Neural cell (in vitro differentiated cells): ENCODE measurements at regions not wholly inside any gene's neighbourhood (a gene's known extent, or its start where the extent isn't known, plus 50 kb on each side); places are given as distances from the start of the nearest gene placed in this dataset.

ENCODE experiments used
- H2AFZ ChIP-seq: fragments of 200-600, 300-800 bp; sonication (generic), shearing (Covaris generic); 2 replicates; pipeline ENCODE4 v1.6.0; 2014; ENCODE audit warnings: low read depth, mild to moderate bottlenecking, antibody characterized with exemption, low read length, moderate library complexity
- H3F3A ChIP-seq: fragments of 200-600 bp; shearing (Covaris generic); 2 replicates; pipeline ENCODE4 v1.6.1; 2016; ENCODE audit warnings: mild to moderate bottlenecking, moderate library complexity, mixed read lengths, antibody characterized with exemption, low read length; ENCODE audit not compliant: insufficient read depth, poor library complexity, severe bottlenecking
- H3K27ac ChIP-seq: fragments of 200-600, 300-800 bp; sonication (generic), shearing (Covaris generic); 2 replicates; pipeline ENCODE4 v1.5.1; 2014; ENCODE audit warnings: mild to moderate bottlenecking, low read length, moderate library complexity
- H3K27me3 ChIP-seq: fragments of 300-800, 200-600 bp; sonication (generic), shearing (Covaris generic); 2 replicates; pipeline ENCODE4 v1.6.0; 2014; ENCODE audit warnings: mild to moderate bottlenecking, low read depth, low read length, moderate library complexity; ENCODE audit not compliant: insufficient read depth
- H3K36me3 ChIP-seq: fragments of 300-800, 200-600 bp; sonication (generic), shearing (Covaris generic); 2 replicates; pipeline ENCODE4 v1.5.1; 2014; ENCODE audit warnings: mild to moderate bottlenecking, antibody characterized with exemption, low read length, moderate library complexity; ENCODE audit not compliant: insufficient read depth
- H3K4me2 ChIP-seq: fragments of 300-800, 200-600 bp; sonication (generic), shearing (Covaris generic); 2 replicates; pipeline ENCODE4 v1.6.0; 2014; ENCODE audit warnings: mild to moderate bottlenecking, low read length
- H3K4me3 ChIP-seq: fragments of 300-800, 200-600 bp; sonication (generic), shearing (Covaris generic); 2 replicates; pipeline ENCODE4 v1.5.1; 2014; ENCODE audit warnings: mild to moderate bottlenecking, low read length, moderate library complexity
- H3K79me2 ChIP-seq: fragments of 200-600 bp; shearing (Covaris generic); replicated peaks from 2 replicates; pipeline ENCODE4 v1.6.0; 2014; ENCODE audit warnings: mild to moderate bottlenecking, low read length, moderate library complexity; ENCODE audit not compliant: insufficient read depth
- H3K9ac ChIP-seq: fragments of 300-800, 200-600 bp; sonication (generic), shearing (Covaris generic); 2 replicates; pipeline ENCODE4 v1.6.1; 2016; ENCODE audit warnings: mild to moderate bottlenecking, low read length, mixed read lengths
- H3K9me2 ChIP-seq: fragments of 200-600 bp; shearing (Covaris generic); 2 replicates; pipeline ENCODE4 v1.6.1; 2016; ENCODE audit warnings: mild to moderate bottlenecking, low read length, mixed read lengths; ENCODE audit not compliant: insufficient read depth
- H3K9me3 ChIP-seq: fragments of 200-600, 300-800 bp; sonication (generic), shearing (Covaris generic); 2 replicates; pipeline ENCODE4 v1.6.1; 2016; ENCODE audit warnings: mild to moderate bottlenecking, mixed run types, low read length, moderate library complexity, mixed read lengths
- H4K20me1 ChIP-seq: fragments of 200-600 bp; shearing (Covaris generic); 2 replicates; pipeline ENCODE4 v1.6.1; 2016; ENCODE audit warnings: mild to moderate bottlenecking, mixed run types; ENCODE audit not compliant: insufficient read depth
- EP300 ChIP-seq: fragments of 450-650 bp; conservative IDR thresholded peaks from 2 replicates; pipeline ENCODE4 v1.6.1; 2014; ENCODE audit warnings: antibody characterized with exemption, mild to moderate bottlenecking, moderate library complexity; ENCODE audit not compliant: poor library complexity, severe bottlenecking
- EZH2 ChIP-seq: fragments of 200-600, 300-800 bp; shearing (Covaris generic), sonication (generic); IDR thresholded peaks from 2 replicates; pipeline ENCODE4 v1.6.1; 2014; ENCODE audit warnings: antibody characterized with exemption, low read length, borderline replicate concordance, mild to moderate bottlenecking; ENCODE audit not compliant: insufficient read depth, poor library complexity, severe bottlenecking
- MXI1 ChIP-seq: fragments of 450-650 bp; conservative IDR thresholded peaks from 2 replicates; pipeline ENCODE4 v1.6.1; 2014; ENCODE audit warnings: antibody characterized with exemption, mild to moderate bottlenecking; ENCODE audit not compliant: poor library complexity, severe bottlenecking
- POLR2AphosphoS5 ChIP-seq: IDR thresholded peaks from 2 replicates; pipeline ENCODE4 v1.6.1; 2012
- RAD21 ChIP-seq: fragments of 450-650 bp; conservative IDR thresholded peaks from 2 replicates; pipeline ENCODE4 v1.6.1; 2014; ENCODE audit warnings: antibody characterized with exemption, mild to moderate bottlenecking, moderate library complexity
- SMC3 ChIP-seq: fragments of 450-650 bp; conservative IDR thresholded peaks from 2 replicates; pipeline ENCODE4 v1.6.1; 2014; ENCODE audit warnings: antibody characterized with exemption, mild to moderate bottlenecking, moderate library complexity; ENCODE audit not compliant: poor library complexity
- TAF1 ChIP-seq: IDR thresholded peaks from 2 replicates; pipeline ENCODE4 v1.6.1; 2012; ENCODE audit warnings: low read depth
- TF ChIP-seq, protein P1 (sequence below): IDR thresholded peaks from 2 replicates; pipeline ENCODE4 v1.6.1; 2012; ENCODE audit warnings: borderline replicate concordance
- TF ChIP-seq, protein P2 (sequence below): fragments of 450-650 bp; IDR thresholded peaks from 2 replicates; pipeline ENCODE4 v1.5.1; 2014; ENCODE audit warnings: antibody characterized with exemption, mild to moderate bottlenecking, moderate library complexity; ENCODE audit not compliant: poor library complexity, severe bottlenecking

DNA sequence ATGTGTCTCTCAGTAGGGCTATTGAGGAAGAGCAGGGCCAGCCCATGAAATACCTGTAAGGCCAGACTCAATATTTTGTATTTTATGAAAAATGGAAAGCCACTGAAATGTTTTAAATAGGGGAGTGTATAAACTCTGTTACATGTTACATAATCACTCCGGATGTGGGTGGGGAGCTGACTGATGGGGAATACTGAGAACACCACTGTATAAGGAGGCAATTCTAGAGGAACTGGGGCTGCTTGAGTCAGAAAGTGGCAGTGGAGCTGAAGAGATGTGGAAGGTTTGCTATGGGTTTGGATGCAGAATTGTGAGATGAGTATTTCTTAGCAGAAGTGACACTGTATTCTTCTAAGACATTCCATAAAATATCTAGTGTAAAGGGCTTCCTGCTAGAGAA, 647.8 kb upstream of the LCORL start:
- Histone ChIP-seq H3K9me3 (no peaks in the 10 kb centered on the region), H3K4me2 (no peak overlapping the region), H4K20me1 (no peaks in the 10 kb centered on the region), H3K27ac (no peak overlapping the region), H3K27me3 (no peaks in the 10 kb centered on the region), H3K9me2 (no peaks in the 10 kb centered on the region), H3K36me3 (no peaks in the 10 kb centered on the region), H2AFZ (no peak overlapping the region), H3K9ac (no peak overlapping the region), H3F3A (no peaks in the 10 kb centered on the region), H3K79me2 (no peaks in the 10 kb centered on the region), H3K4me3 (no peak overlapping the region)
- TF ChIP-seq SMC3 (no peak), MXI1 (no peak), TAF1 (no peak), EP300 (no peak), POLR2AphosphoS5 (no peak)
- TF ChIP-seq, protein P1, sequence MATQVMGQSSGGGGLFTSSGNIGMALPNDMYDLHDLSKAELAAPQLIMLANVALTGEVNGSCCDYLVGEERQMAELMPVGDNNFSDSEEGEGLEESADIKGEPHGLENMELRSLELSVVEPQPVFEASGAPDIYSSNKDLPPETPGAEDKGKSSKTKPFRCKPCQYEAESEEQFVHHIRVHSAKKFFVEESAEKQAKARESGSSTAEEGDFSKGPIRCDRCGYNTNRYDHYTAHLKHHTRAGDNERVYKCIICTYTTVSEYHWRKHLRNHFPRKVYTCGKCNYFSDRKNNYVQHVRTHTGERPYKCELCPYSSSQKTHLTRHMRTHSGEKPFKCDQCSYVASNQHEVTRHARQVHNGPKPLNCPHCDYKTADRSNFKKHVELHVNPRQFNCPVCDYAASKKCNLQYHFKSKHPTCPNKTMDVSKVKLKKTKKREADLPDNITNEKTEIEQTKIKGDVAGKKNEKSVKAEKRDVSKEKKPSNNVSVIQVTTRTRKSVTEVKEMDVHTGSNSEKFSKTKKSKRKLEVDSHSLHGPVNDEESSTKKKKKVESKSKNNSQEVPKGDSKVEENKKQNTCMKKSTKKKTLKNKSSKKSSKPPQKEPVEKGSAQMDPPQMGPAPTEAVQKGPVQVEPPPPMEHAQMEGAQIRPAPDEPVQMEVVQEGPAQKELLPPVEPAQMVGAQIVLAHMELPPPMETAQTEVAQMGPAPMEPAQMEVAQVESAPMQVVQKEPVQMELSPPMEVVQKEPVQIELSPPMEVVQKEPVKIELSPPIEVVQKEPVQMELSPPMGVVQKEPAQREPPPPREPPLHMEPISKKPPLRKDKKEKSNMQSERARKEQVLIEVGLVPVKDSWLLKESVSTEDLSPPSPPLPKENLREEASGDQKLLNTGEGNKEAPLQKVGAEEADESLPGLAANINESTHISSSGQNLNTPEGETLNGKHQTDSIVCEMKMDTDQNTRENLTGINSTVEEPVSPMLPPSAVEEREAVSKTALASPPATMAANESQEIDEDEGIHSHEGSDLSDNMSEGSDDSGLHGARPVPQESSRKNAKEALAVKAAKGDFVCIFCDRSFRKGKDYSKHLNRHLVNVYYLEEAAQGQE: no peak

DNA sequence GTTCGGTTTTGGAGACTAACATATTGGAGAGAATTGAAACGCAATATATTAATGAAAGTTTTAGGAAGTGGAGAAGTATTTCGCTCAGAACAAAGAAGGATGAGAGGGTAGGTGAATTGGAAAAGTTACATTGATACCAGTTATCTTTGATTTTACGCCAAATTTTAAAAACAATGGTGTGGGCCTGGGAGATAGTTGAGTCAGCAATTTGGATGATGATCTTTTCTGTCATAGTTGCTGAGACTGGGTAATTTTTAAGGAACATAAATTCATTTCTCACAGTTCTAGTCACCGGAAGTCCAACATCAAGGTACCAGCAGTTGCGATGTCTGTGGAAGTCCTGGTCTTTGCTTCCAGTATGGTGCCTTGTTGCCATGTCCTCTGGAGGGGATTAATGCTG, 644.8 kb upstream of the LCORL start:
- Histone ChIP-seq H3K27me3 (no peaks in the 10 kb centered on the region), H3K4me2 (no peak overlapping the region), H2AFZ (no peak overlapping the region), H3F3A (no peaks in the 10 kb centered on the region), H3K36me3 (no peaks in the 10 kb centered on the region), H3K9ac (no peak overlapping the region), H3K9me2 (no peaks in the 10 kb centered on the region), H3K27ac (no peak overlapping the region), H3K79me2 (no peaks in the 10 kb centered on the region), H3K4me3 (no peak overlapping the region), H4K20me1 (no peaks in the 10 kb centered on the region), H3K9me3 (no peaks in the 10 kb centered on the region)
- no peak for TF ChIP-seq RAD21
- no peak for TF ChIP-seq MXI1
- TF ChIP-seq, protein P2, sequence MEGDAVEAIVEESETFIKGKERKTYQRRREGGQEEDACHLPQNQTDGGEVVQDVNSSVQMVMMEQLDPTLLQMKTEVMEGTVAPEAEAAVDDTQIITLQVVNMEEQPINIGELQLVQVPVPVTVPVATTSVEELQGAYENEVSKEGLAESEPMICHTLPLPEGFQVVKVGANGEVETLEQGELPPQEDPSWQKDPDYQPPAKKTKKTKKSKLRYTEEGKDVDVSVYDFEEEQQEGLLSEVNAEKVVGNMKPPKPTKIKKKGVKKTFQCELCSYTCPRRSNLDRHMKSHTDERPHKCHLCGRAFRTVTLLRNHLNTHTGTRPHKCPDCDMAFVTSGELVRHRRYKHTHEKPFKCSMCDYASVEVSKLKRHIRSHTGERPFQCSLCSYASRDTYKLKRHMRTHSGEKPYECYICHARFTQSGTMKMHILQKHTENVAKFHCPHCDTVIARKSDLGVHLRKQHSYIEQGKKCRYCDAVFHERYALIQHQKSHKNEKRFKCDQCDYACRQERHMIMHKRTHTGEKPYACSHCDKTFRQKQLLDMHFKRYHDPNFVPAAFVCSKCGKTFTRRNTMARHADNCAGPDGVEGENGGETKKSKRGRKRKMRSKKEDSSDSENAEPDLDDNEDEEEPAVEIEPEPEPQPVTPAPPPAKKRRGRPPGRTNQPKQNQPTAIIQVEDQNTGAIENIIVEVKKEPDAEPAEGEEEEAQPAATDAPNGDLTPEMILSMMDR: no peak
- no peak for TF ChIP-seq POLR2AphosphoS5
- no peak for TF ChIP-seq TAF1
- no peak for TF ChIP-seq EZH2
- no peak for TF ChIP-seq SMC3
- TF ChIP-seq, protein P1: no peak
- no peak for TF ChIP-seq EP300
